HG03457 (cell line): ENCODE measurements at regions not wholly inside any gene's neighbourhood (a gene's known extent, or its start where the extent isn't known, plus 50 kb on each side); places are given as distances from the start of the nearest gene placed in this dataset.
A peak's percentile ranks its signal among the peaks of the same experiment; 100 is the strongest.
"Not testable (repeated sequence)": the region's sequence is repeated elsewhere in the genome, so short reads cannot be mapped to it uniquely, and the experiment has no call there.

Experiments
- ATAC-seq: cut with Tn5 transposase; IDR thresholded peaks from one replicate; pipeline ENCODE4 v1.9.1; 2021; ENCODE audit warnings: moderate number of reproducible peaks; ENCODE audit not compliant: unreplicated experiment

DNA sequence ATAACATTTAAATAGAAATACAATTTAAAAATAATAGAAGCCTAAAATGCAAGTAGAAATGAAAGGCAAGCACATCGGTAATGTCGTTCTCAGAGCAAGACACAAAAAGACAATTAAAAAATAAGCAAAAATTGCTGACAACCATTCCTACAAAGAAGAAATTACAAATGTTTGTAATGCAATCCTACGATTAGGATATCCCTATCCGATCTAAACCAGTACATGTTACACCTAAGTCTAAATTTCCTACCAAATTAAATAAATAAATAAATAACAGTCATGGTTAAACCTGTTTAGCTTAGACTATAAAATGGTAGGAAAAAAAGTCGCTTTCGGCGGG lies 90.0 kb downstream of the ANXA2R start:
- ATAC-seq, result no peak

DNA sequence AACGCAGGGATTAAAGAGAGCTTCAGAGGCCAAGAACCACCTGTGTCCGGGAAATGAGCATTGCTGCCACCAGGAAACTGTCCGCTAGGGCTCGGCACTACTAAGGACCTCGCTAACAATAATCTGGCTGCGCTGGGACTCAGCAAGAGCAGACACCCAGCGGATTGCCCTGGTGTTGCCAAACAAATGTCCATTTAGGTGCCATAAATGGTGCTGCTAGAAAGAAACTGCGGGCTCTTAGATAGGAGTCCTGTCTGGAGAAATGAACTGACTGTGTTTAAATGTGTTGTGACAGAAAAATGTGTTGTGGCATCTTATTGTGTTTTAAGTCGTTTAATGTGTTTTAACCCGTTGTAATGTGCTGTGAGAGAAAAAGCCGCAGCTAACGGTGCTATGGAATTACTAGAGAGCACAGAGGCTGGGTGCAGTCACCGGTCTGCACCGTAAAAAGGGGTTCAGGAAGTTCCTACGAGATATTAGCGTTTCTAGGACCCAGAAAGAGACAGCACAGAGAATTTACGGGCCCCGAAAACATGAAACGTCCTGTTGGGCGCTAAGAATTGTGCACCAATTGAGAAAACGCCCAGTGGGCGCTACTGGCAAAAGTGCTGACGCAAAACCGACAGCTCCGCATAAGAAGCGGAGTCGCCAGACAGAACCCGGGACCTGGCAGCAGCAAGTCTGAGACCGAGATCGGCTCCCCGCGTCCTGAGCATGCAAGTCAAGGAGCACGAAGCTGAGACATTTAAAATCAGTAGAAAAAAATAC lies 90.6 kb downstream of the ANXA2R start:
- peak; percentile 67 for ATAC-seq

DNA sequence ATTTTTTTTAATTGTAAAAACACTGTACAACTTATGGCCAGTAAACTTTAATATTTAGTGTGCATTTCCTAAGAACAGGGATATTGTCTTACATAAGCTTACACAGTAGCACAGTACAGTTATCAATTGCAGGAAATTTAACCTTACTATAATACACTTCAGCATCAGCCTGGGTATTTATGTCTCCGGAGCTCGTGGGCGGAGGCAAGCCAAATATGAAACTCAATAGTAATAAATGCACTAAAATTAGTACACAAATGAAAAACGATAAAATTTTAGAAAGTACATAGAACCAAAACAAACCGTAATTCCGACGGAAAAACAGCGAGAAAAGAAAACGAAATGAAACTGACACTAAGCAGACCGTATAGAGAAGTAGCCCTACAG lies 91.2 kb downstream of the ANXA2R start:
- no peak for ATAC-seq

DNA sequence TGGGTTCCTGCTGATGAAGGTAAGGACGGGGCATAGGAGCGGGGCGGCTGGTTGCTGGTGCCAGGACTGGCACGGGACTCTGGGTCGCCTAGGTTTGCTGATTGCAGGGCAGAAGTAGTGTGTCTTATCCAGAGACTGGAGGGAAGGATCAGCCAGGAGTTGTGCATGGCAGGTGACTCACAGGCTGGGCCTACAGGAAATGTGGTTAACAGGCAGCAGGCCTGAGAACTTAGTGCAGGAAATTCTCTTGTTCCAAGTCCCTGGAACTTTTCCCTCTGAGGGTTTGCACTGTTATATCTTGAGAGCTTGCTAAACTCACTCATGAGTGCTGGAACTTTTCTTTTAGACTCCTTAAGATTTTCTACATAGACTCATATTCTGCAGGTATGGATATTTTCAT lies 95.1 kb downstream of the ANXA2R start:
- no peak for ATAC-seq

DNA sequence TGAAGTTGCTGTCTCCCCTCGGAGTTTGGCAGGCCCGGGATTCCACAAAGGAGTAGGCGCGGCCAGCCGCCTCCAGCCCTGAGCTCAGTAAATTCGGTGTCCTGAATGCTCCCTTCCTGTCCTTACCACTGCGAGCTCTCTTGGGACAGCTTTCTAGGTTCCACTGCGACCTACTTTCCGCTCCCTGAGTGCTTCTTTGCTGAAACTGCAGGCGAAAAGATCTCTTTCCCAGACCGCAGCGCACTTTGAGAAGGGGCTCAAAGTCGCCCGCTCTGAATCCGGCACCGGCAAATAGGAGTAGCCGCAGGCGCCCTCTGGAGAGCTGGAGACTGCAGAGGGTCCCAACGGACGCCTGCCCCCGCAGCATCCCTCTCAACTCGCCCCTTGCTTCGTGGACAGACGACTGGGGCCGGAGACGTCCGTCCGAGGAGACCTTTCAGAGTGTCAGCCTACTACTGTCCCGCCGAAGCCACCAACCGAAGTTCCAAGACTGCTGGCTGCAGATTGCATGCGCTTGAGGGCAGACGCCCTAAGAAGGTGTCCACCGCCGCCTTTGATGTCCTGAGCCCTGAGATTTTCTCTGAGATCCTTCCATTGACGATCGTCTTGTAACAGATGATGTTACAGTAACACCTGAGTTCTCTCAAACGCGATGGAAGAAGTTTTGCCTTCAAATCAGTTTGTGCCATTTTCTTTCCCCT lies 96.0 kb downstream of the ANXA2R start:
- no peak for ATAC-seq

DNA sequence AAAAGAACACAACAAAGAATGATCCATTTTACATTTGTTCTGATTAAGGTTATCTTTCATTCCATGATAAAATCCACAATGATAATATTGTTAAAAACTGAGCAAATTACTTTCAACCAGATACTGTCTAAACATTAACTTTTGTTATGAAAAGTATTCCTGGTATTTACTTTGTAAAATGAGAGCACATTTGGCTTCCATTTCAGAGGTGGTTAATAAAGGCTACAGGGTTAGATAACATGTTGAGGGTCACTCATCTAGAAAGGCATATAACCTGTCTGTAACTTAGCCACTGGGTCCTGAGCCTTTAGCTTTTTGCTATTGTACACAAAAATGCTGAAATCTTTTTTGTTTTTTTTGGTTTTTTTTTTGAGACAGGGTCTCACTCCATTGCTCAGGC lies 99.3 kb downstream of the ANXA2R start:
- ATAC-seq, result no peak

DNA sequence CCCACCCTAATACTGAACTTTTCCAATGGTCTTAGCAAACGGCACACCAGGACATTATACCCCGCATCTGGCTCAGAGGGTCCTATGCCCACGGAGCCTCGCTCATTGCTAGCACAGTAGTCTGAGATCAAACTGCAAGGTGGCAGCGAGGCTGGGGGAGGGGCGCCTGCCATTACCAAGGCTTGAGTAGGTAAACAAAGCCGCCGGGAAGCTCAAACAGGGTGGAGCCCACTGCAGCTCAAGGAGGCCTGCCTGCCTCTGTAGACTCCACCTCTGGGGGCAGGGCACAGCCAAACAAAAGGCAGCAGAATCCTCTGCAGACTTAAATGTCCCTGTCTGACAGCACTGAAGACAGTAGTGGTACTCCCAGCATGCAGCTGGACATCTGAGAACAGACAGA lies 108.1 kb downstream of the ANXA2R start:
- not testable (repeated sequence) for ATAC-seq

DNA sequence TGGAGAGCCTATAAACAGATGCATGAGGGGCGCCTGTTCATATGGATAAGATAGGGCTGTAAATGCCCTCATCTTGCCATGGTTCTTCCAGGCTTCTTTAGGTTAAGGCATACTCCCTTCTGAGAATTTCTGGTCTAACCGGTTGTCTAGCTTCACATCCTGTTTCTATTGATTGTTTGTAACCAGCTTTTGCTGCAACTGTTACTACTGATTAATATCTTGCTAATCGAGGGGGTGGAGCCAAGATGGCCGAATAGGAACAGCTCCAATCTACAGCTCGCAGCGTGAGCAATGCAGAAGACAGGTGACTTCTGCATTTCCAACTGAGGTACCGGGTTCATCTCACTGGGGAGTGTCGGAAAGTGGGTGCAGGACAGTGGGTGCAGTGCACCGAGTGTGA lies 108.7 kb downstream of the ANXA2R start:
- ATAC-seq, result not testable (repeated sequence)

DNA sequence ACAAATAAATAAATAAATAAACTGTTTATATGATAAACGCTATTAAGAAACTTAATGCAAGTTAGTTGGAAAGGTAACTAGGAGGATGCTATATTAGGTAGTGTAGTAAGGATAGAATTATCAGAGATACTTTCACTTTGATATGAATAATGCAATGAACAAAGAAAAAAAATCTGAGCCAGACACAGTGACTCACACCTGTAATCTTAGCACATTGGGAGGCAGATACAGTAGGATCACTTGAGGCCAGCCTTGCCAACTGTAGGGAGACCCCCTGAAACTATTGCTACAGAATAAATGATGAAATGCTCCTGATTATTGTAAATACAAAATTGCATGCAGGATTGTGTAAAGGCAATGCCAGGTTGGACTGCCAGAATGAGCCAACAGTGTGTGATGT lies 109.2 kb downstream of the ANXA2R start:
- no peak for ATAC-seq

DNA sequence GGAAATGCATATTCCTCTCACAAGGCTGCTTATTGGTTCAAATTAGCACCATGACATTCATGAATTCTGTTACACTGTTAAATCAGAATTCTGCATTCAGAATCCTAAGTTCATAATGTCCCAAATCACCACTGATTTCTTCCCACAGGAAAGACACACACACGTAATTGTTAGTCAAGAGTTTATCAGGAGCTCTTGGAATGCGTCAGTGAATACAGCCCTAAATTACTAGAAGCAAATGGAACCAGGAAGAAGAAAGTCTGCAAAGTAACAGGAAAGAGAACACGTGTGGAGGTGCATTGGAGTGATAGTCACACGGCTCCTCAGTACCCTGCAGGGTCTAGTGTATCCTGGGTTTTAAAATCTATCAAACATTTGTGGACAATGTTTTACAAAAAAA lies 110.2 kb downstream of the ANXA2R start:
- no peak for ATAC-seq

DNA sequence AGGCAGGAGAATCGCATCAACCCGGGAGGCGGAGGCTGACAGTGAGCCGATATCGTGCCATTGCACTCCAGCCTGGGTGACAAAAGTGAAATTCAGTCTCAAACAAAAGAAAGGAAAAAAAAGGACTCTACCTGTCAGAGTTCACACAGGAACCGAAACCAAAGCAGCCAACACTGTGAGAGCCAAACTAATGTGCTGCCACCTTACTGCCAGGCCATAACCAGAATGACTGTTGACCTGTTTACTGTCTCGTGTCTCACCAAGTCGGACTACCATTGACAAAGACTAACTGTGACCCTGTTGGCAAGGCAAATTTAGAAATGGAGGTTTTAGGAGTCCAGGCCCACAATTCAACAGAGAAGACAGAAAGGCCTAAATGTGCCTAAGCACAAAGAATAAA lies 112.4 kb downstream of the ANXA2R start:
- no peak for ATAC-seq

DNA sequence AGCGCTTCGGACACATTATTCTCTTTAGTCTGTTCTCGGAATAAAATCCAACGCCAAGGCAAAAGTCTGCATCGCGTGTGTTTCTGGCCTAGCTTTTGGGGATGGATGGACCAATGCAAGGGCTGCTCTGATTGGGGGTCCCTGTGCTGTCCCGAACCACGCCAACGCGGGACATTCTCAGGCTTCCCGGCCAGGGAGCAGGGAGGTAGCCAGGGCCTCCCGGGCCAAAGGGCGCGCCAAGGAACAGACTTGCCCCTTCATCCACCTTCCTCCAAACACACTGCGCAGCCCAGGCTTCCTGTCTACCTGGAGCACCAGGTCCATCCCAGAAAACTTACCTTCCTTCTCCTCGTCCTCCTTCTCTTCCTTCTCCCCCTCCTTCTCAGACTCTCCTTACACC lies 113.0 kb upstream of the SELENOP start:
- no peak for ATAC-seq

DNA sequence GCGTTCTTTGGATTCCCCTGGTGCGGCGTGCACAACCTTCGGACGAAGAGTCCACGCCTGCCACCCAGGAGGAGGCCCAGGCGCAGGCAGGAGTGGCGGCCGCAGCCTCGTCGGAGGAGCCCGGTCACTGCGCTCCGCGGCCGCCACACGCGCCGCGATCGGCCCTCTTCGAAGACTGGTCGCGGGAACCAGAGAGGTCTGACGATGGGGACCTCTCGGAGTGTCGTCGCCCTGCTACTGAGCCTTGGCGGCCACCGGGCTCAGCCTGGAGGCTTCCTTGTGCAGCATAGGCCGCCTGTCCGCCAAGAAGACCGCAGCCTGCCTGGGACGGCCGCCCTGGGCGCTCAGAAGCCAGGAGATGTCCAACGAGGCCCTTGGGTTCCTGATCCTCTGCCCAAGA lies 112.5 kb upstream of the SELENOP start:
- ATAC-seq, result no peak

DNA sequence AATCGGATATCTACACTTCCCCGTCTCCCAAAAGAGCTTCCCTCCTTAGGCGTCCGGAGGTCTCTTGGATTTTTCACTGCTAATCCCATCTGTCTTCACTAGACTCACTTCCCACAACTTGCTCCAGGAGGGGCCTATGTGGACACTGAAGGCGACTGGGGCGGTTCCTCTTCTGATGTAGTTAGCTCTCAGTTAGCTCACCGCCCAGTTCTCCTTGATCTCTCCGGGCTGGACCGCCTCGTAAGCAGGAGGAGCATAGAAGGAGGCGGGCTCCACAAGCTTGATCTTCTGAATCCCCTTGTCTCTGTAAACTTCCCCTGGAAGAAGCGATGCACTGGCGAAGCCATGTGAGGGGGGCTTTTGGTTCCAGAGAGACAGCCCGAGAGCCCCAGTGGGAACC lies 112.0 kb upstream of the SELENOP start:
- ATAC-seq, result no peak

DNA sequence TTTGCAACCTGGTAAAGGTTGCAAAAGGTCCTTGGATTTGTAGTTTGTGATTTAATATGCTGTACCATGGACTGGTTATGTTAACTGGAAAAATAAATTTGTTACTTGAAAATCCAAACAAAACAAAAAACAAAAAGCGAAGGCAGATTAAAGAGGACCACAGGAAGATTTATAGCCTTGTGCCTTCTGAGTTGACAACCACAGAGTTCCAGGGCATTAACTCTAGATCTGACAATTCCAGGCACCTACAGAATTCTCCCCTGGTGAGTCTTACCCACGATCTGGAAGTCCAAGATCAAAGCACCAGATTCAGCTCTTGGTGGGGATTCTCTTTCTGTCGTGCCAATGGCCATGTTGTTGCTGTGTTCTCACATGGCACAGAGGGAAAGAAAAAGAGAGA lies 107.9 kb upstream of the SELENOP start:
- no peak for ATAC-seq

DNA sequence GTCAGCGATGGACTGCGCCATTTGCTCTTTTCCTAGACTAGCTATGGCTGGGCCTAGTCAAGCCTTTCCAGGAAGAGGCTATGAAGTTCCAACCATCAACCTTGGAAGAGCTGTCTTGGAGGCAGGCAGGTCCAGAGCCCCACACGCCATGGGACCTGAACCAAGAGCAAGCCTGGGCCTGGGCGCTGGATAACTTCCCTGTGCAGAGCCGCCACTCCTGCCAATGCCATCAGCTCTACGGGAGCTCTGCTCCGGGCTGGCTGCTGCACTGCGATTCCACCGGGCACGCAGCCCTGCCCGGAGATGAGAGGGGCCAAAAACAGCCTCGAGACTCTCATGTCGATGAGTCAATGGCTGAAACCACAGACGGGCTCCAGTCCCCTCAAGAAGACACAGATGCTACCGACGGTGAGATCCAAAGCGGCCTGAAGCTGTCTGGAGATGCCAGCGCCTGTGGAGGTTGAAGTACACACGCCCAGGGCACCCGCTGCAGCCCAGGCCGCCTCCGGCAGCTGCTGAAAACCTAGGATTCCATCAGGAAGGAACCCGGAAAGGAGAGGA lies 103.7 kb upstream of the SELENOP start:
- ATAC-seq, result no peak

DNA sequence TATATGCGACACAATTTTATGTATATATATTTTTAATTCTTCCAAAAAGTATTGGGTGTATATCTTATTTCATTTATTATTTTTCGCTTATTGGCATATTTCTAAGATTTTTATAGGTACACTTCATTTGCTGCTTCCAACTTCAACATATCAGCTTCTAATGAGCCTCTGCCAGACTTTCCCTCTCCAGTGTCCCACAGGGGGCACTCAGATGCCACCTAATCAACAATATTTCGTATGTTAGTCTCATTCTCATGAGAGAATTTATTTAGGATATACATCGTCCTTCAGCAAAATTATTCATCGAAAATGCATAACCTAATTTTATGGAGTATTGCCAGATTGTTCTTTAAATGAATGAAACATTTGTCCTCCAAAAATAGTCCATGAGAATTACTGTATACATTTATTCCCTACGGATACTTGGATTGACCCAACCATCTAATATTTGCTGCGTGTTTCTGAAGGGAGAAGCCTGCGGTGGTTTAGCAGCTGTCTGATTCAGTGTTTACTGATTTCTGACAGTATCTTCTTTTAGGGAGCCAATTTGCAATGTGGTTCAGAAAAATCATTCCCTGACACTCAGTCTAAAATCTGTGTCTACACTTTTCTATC lies 100.6 kb upstream of the SELENOP start:
- ATAC-seq, result no peak

DNA sequence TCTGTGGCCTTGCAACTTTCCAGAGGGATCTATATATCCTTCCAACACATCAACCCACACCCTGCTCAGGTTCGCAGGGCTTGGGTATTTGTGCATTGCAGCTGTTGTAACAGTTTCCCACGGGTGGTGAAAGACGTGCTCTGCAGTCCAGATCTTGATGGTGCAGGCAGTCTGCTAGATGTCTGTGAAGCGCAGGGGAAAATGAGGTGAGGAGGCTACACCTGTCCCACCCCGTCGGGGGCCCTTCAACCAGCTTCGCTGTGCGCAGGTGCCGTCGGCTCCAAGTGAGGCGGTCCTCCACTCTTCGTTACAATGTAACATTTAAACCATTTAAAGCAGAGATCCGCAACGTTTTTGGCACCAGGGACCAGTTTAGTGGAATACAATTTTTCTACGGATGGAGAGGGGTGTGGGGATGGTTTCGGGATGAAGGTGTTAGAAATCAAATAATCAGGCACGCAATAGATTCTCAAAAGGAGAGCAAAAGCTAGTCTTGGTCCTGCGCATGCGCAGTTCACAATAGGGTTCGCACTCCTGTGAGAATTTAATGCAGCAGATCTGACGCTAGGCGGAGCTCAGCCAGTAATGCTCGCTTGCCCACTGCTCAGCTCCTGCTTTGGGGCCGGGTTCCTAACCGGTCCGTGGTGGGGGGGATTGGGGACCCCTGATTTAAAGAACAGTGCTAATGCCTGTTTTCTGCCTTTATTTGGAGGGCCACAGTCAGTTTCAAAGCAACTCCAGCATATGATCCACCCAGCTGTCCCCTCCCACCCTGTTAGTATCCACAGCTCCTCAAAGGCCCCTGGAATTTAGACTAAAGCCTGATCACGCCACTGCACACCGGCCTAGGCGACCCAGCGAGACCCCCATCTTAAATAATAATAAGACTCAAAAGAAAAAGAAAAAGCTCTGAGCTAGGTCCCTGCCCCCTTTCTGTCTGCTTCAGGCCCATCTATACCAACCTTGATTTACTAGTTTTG lies 97.1 kb upstream of the SELENOP start:
- ATAC-seq, result peak; percentile 68

DNA sequence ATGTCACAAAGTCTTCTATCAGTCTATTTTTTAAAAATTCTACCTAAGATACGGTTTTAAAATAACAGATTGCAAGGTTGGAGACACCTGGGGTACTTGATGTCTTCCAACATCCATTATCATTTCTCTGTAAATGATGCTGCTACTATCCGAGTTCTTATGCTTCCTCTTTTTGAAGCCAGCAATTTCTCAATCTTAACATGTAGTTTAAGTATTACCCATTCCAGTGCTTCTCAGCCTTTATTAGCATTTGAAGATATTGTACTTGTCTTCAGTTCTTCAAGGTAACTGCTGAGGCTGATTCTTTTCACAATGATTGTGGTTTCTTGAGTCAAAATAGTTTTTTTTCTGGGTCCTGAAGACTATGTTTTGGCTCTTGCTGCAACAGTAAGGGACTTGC lies 96.4 kb upstream of the SELENOP start:
- ATAC-seq, result no peak

DNA sequence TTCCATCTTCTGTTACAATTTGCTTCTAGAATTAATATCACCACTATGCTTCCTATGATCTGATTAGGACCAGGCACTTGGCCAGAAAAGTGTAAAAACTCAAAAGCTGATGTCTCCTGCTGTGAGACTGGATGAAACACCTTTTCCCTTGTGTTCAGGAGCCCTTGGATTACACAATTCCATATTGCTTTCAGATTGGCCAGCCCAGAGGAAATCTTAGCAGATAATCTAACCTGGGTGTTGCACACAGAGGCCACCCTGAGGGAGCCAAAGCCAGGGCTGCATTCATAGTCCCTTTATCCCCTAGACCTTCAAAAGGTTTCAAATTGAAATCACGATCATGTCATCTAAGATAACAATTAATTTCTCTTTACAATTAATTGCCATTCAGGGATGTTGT lies 94.1 kb upstream of the SELENOP start:
- ATAC-seq, result no peak

DNA sequence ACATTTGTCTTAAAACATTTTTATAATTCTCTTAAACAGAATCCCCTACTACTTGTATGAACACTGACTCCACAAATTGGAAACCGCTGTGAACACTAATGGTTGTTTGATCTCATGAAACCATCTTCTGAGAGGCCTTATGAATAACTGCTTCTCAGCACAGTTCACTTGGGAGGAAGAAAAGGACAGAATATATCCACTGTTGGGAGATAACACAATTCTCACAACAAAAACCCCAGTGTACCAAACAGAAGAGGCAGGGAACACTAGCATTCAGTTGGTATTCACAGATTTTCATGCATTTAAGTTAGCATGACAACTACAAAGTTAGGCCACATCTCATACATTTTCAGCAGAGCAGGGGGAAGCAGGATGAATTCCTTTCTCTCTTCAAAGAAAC lies 89.0 kb upstream of the SELENOP start:
- no peak for ATAC-seq
